ENCODE measurements at regions not wholly inside any gene's neighbourhood (a gene's known extent, or its start where the extent isn't known, plus 50 kb on each side); places are given as distances from the start of the nearest gene placed in this dataset.

GRCh38 chr18:67966224-67966623 is 449.7 kb upstream of the DSEL start:
- DNase-seq: no peak
- intact Hi-C loops (cut with DNase I, micrococcal nuclease): no loop called here
- no peak for ATAC-seq

GRCh38 chr18:67964462-67964861 is 447.9 kb upstream of the DSEL start:
- intact Hi-C loops (cut with DNase I, micrococcal nuclease): no loop called here
- no peak for ATAC-seq
- no peak for DNase-seq

GRCh38 chr18:67961701-67962440 is 445.4 kb upstream of the DSEL start:
- intact Hi-C loops (cut with DNase I, micrococcal nuclease): no loop called here
- DNase-seq (no peak), ATAC-seq (no peak)

GRCh38 chr18:67957684-67958083 is 441.2 kb upstream of the DSEL start:
- intact Hi-C loops (cut with DNase I, micrococcal nuclease): no loop called here
- DNase-seq (no peak), ATAC-seq (no peak)

- no peak for ATAC-seq
- intact Hi-C loops (cut with DNase I, micrococcal nuclease): no loop called here
- no peak for DNase-seq
Measured at GRCh38 chr18:67954594-67954993, 438.1 kb upstream of the DSEL start.

- ATAC-seq: no peak
Measured at GRCh38 chr18:67951137-67951536, 434.6 kb upstream of the DSEL start.

GRCh38 chr18:67938660-67939059 is 422.1 kb upstream of the DSEL start:
- DNase-seq: no peak
- intact Hi-C loops (cut with DNase I, micrococcal nuclease): no loop called here
- ATAC-seq: no peak

More at GRCh38 chr18:67951137-67951536, 434.6 kb upstream of the DSEL start:
- intact Hi-C loops (cut with DNase I, micrococcal nuclease): no loop called here
- no peak for DNase-seq

- intact Hi-C loops (cut with DNase I, micrococcal nuclease): no loop called here
- DNase-seq: no peak
- no peak for ATAC-seq
Measured at GRCh38 chr18:67935638-67936037, 419.1 kb upstream of the DSEL start.

- DNase-seq (no peak), ATAC-seq (no peak)
- intact Hi-C loops (cut with DNase I, micrococcal nuclease): no loop called here
Measured at GRCh38 chr18:67933271-67933670, 416.8 kb upstream of the DSEL start.

GRCh38 chr18:67932271-67932670 is 415.8 kb upstream of the DSEL start:
- DNase-seq (no peak), ATAC-seq (no peak)
- intact Hi-C loops (cut with DNase I, micrococcal nuclease): no loop called here

GRCh38 chr18:67926929-67927864 is 410.7 kb upstream of the DSEL start:
- ATAC-seq (no peak), DNase-seq (no peak)
- intact Hi-C loops (cut with DNase I, micrococcal nuclease): no loop called here

- no peak for DNase-seq
- intact Hi-C loops (cut with DNase I, micrococcal nuclease): no loop called here
- ATAC-seq: no peak
Measured at GRCh38 chr18:67924656-67925055, 408.1 kb upstream of the DSEL start.

GRCh38 chr18:67919316-67919715 is 402.8 kb upstream of the DSEL start:
- ATAC-seq: no peak
- no peak for DNase-seq
- intact Hi-C loops (cut with DNase I, micrococcal nuclease): no loop called here

- ATAC-seq (no peak), DNase-seq (no peak)
- intact Hi-C loops (cut with DNase I, micrococcal nuclease): no loop called here
Measured at GRCh38 chr18:67916097-67916496, 399.6 kb upstream of the DSEL start.

- DNase-seq (no peak), ATAC-seq (no peak)
- intact Hi-C loops (cut with DNase I, micrococcal nuclease): no loop called here
Measured at GRCh38 chr18:67913040-67913439, 396.5 kb upstream of the DSEL start.

- intact Hi-C loops (cut with DNase I, micrococcal nuclease): no loop called here
- no peak for ATAC-seq
- DNase-seq: no peak
Measured at GRCh38 chr18:67901573-67901972, 385.1 kb upstream of the DSEL start.

GRCh38 chr18:67896451-67896850 is 379.9 kb upstream of the DSEL start:
- DNase-seq (no peak), ATAC-seq (no peak)
- intact Hi-C loops (cut with DNase I, micrococcal nuclease): no loop called here

GRCh38 chr18:67893916-67894315 is 377.4 kb upstream of the DSEL start:
- intact Hi-C loops (cut with DNase I, micrococcal nuclease): no loop called here
- DNase-seq (no peak), ATAC-seq (no peak)

- DNase-seq: no peak
- ATAC-seq: no peak
- intact Hi-C loops (cut with DNase I, micrococcal nuclease): no loop called here
Measured at GRCh38 chr18:67876871-67877270, 360.4 kb upstream of the DSEL start.

GRCh38 chr18:67875944-67876343 is 359.4 kb upstream of the DSEL start:
- intact Hi-C loops (cut with DNase I, micrococcal nuclease): no loop called here
- ATAC-seq: no peak

More at GRCh38 chr18:67875944-67876343, 359.4 kb upstream of the DSEL start:
- DNase-seq: no peak
